ENCODE measurements at regions not wholly inside any gene's neighbourhood (a gene's known extent, or its start where the extent isn't known, plus 50 kb on each side); places are given as distances from the start of the nearest gene placed in this dataset.
"Not testable (repeated sequence)": the region's sequence is repeated elsewhere in the genome, so short reads cannot be mapped to it uniquely, and the experiment has no call there.

DNA sequence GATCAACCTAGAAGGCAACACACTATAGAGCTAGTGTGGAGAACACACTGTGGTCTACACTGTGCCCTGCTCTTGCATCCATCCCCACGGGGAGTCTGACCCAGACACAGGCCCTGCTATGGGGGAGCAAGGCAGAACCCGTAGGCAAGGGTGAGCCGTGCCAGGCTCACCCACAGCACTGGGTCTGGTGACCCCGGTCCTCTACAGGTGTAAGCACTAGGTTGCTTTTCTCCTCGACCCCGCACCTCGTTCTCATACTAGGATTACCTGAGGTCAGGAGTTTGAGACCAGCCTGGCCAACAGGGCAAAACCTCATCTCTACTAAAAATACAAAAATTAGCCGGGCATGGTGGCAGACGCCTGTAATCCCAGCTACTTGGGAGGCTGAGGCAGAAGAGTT, 286.0 kb downstream of the GOLGA6L6 start:
- TF ChIP-seq EZH2 (IDR thresholded peaks at IDR 0.05; ENCODE audit: borderline replicate concordance, low read depth, low read length, severe bottlenecking): not testable (repeated sequence)
- TF ChIP-seq, protein P1, sequence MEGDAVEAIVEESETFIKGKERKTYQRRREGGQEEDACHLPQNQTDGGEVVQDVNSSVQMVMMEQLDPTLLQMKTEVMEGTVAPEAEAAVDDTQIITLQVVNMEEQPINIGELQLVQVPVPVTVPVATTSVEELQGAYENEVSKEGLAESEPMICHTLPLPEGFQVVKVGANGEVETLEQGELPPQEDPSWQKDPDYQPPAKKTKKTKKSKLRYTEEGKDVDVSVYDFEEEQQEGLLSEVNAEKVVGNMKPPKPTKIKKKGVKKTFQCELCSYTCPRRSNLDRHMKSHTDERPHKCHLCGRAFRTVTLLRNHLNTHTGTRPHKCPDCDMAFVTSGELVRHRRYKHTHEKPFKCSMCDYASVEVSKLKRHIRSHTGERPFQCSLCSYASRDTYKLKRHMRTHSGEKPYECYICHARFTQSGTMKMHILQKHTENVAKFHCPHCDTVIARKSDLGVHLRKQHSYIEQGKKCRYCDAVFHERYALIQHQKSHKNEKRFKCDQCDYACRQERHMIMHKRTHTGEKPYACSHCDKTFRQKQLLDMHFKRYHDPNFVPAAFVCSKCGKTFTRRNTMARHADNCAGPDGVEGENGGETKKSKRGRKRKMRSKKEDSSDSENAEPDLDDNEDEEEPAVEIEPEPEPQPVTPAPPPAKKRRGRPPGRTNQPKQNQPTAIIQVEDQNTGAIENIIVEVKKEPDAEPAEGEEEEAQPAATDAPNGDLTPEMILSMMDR (IDR thresholded peaks at IDR 0.05; ENCODE audit: borderline replicate concordance, extremely low read depth, low read length, poor library complexity, severe bottlenecking): not testable (repeated sequence)

Data from DND-41 (cell line).